Pancreas (tissue), 10 donors: ENCODE measurements at regions not wholly inside any gene's neighbourhood (a gene's known extent, or its start where the extent isn't known, plus 50 kb on each side); places are given as distances from the start of the nearest gene placed in this dataset.

ENCODE experiments used
- ATAC-seq, 4 donors: fragments of 200-7000 bp; cut with Tn5 transposase; one replicate each; pipeline versions ENCODE4 v1.8.0 to v1.9.1; 2020; ENCODE audit warnings: mild to moderate bottlenecking in 4 of 4, moderate library complexity in 4 of 4
- DNase-seq, 6 donors: peaks; one replicate each; pipeline ENCODE4 v3.0.0-alpha.2; 2020
- FAIRE-seq: peaks from 2 replicates; lab custom pipeline; 2012; peaks lifted over from hg19 to GRCh38; lab: Jason Lieb, UNC
- H3K27ac ChIP-seq, 4 donors: fragments of 200-600 bp; sonication (generic); 1 replicate in 3 of 4; 2 replicates in 1 of 4; pipeline versions ENCODE4 v1.5.0 to v1.8.0; 2020
- H3K27me3 ChIP-seq, 4 donors: fragments of 200-600 bp; one replicate each; pipeline ENCODE4 v1.8.0; 2021
- H3K36me3 ChIP-seq, 3 donors: fragments of 200-600 bp; sonication (generic) in 1 of 3; one replicate each; pipeline versions ENCODE4 v1.5.0 to v1.8.0; 2020 to 2021
- H3K4me1 ChIP-seq, 3 donors: fragments of 200-600 bp; one replicate each; pipeline ENCODE4 v1.8.0; 2021
- H3K4me3 ChIP-seq, 4 donors: fragments of 200-600 bp; sonication (generic) in 2 of 4; one replicate each; pipeline versions ENCODE4 v1.5.0 to v1.8.0; 2020 to 2021
- H3K9me3 ChIP-seq, 4 donors: fragments of 200-600 bp; one replicate each; pipeline ENCODE4 v1.8.0; 2021
- CTCF ChIP-seq, 4 donors: fragments of 200-600 bp; sonication (generic) in 3 of 4; IDR thresholded peaks; one replicate each; pipeline versions ENCODE4 v1.5.0 to v1.8.0; 2021; ENCODE audit warnings: antibody characterized with exemption in 4 of 4
- WGBS, 2 donors: extraction: QIAGEN DNeasy Blood & Tissue Kit; methylation state at CpG; one replicate each; pipeline ENCODE4 v1.1.7; 2013; 5-methylcytosine and 5-hydroxymethylcytosine counted together
- intact Hi-C, 3 donors: fragments of 100-400 bp; cut with DNase I; formaldehyde crosslinking; loops; one replicate each; pipeline versions ENCODE4 v1.11.1 to v1.14.2; 2022
- donor health status: healthy with polysubstance abuse.
- donor health status: DM: no; HTN: no; CAD: no; lungs with moderate emphysema.
- donor health status: DM: no; HTN: no; CAD: no.
- donor health status: control.
- donor health status: control.
- donor health status: Bipolar disorder and iron deficiency.
- donor health status: DM: yes; HTN: yes; CAD: no.
- donor health status: DM: no; HTN: no; CAD: no.
- donor health status: DM: no; HTN: no; CAD: no.
- donor health status: DM: yes; HTN: yes; CAD: no.

- H3K36me3 ChIP-seq, result no peaks in the 10 kb centered on the region
- 72 to 78% methylated on average over 8 of the region's 8 CpGs for WGBS, 2 donors
- no peaks in the 10 kb centered on the region for H3K27me3 ChIP-seq
- FAIRE-seq (no peak), ATAC-seq (peak in 2 of 4 donors; percentile 48 to 79), DNase-seq (peak in 1 of 6 donors; percentile 14)
- no peaks in the 10 kb centered on the region for H3K9me3 ChIP-seq
- peaks cover 0 to 4% (median 0%) of the 10 kb centered on the region in 3 donors for H3K4me1 ChIP-seq
- TF ChIP-seq CTCF (IDR thresholded peaks at IDR 0.05), result no peak
- no peak overlapping the region for H3K27ac ChIP-seq
- intact Hi-C loops, result no loop called here
- H3K4me3 ChIP-seq, result no peak overlapping the region
Measured at GRCh38 chr1:4963251-4963650, 308.8 kb downstream of the AJAP1 start.

GRCh38 chr1:4962836-4963235 is 308.4 kb downstream of the AJAP1 start:
- WGBS, 2 donors, result 74 to 81% methylated on average over 10 of the region's 10 CpGs
- Histone ChIP-seq H3K4me1 (peaks cover 0 to 4% (median 0%) of the 10 kb centered on the region in 3 donors), H3K9me3 (no peaks in the 10 kb centered on the region), H3K4me3 (no peak overlapping the region), H3K27me3 (no peaks in the 10 kb centered on the region), H3K36me3 (no peaks in the 10 kb centered on the region), H3K27ac (no peak overlapping the region)
- DNase-seq (no peak), FAIRE-seq (no peak), ATAC-seq (no peak)
- intact Hi-C loops, result no loop called here
- TF ChIP-seq CTCF (IDR thresholded peaks at IDR 0.05), result no peak

- TF ChIP-seq CTCF (IDR thresholded peaks at IDR 0.05), result no peak
- Histone ChIP-seq H3K4me1 (peaks cover 0 to 4% (median 0%) of the 10 kb centered on the region in 3 donors), H3K9me3 (no peaks in the 10 kb centered on the region), H3K36me3 (no peaks in the 10 kb centered on the region), H3K27me3 (no peaks in the 10 kb centered on the region), H3K27ac (no peak overlapping the region), H3K4me3 (no peak overlapping the region)
- WGBS, 2 donors, result 74% methylated on average over 8 of the region's 8 CpGs
- intact Hi-C loops, result no loop called here
- no peak for FAIRE-seq
- no peak for ATAC-seq
- DNase-seq, result no peak
Measured at GRCh38 chr1:4961935-4962645, 307.7 kb downstream of the AJAP1 start.

- Histone ChIP-seq H3K36me3 (no peaks in the 10 kb centered on the region), H3K27me3 (no peaks in the 10 kb centered on the region), H3K4me1 (no peaks in the 10 kb centered on the region), H3K9me3 (no peaks in the 10 kb centered on the region), H3K27ac (no peak overlapping the region), H3K4me3 (no peak overlapping the region)
- no peak for TF ChIP-seq CTCF (IDR thresholded peaks at IDR 0.05)
- 80 to 86% methylated on average over 16 of the region's 16 CpGs for WGBS, 2 donors
- DNase-seq (no peak), ATAC-seq (no peak), FAIRE-seq (no peak)
- intact Hi-C loops, result no loop called here
Measured at GRCh38 chr1:4960782-4961475, 306.5 kb downstream of the AJAP1 start.

GRCh38 chr1:4960336-4960735 is 305.9 kb downstream of the AJAP1 start:
- Histone ChIP-seq H3K4me3 (no peak overlapping the region), H3K27ac (no peak overlapping the region), H3K4me1 (no peaks in the 10 kb centered on the region), H3K36me3 (no peaks in the 10 kb centered on the region), H3K27me3 (no peaks in the 10 kb centered on the region), H3K9me3 (no peaks in the 10 kb centered on the region)
- DNase-seq (no peak), FAIRE-seq (no peak), ATAC-seq (no peak)
- TF ChIP-seq CTCF (IDR thresholded peaks at IDR 0.05), result no peak
- intact Hi-C loops, result no loop called here
- 82 to 87% methylated on average over 9 of the region's 9 CpGs for WGBS, 2 donors
